Peyer's patch (tissue), 4 donors: ENCODE measurements at regions not wholly inside any gene's neighbourhood (a gene's known extent, or its start where the extent isn't known, plus 50 kb on each side); places are given as distances from the start of the nearest gene placed in this dataset.

Source experiments
- DNase-seq, 3 donors: peaks; one replicate each; pipeline ENCODE4 v3.0.0-alpha.2; 2017 to 2019
- H3K27ac ChIP-seq, 4 donors: fragments of 200-600 bp; sonication (generic); one replicate each; pipeline ENCODE4 v1.5.1; 2016 to 2019
- H3K27me3 ChIP-seq, 2 donors: fragments of 200-600 bp; sonication (generic); one replicate each; pipeline ENCODE4 v1.5.1; 2019
- H3K36me3 ChIP-seq, 3 donors: fragments of 200-600 bp; sonication (generic); one replicate each; pipeline ENCODE4 v1.5.1; 2016 to 2019
- H3K4me1 ChIP-seq, 4 donors: fragments of 200-600 bp; sonication (generic); one replicate each; pipeline ENCODE4 v1.5.1; 2016 to 2019
- H3K4me3 ChIP-seq, 4 donors: fragments of 200-600 bp; sonication (generic); 1 replicate in 3 of 4; 2 replicates in 1 of 4; pipeline ENCODE4 v1.5.1; 2016 to 2019; ENCODE audit warnings: mild to moderate bottlenecking in 1 of 4
- H3K9me3 ChIP-seq, 4 donors: fragments of 200-600 bp; sonication (generic); one replicate each; pipeline ENCODE4 v1.5.1; 2016 to 2019; ENCODE audit warnings: mild to moderate bottlenecking in 1 of 4
- POLR2A ChIP-seq, 2 donors: fragments of 450-650 bp; IDR thresholded peaks; one replicate each; pipeline ENCODE4 v1.5.1; 2017; ENCODE audit warnings: antibody characterized with exemption in 2 of 2, mild to moderate bottlenecking in 2 of 2, moderate library complexity in 2 of 2
- TF ChIP-seq, protein P1 (sequence below), 6 experiments: fragments of 450-650 bp in 4 of 6; fragments of 200-600 bp in 2 of 6; sonication (generic) in 1 of 6; IDR thresholded peaks; one replicate each; pipeline ENCODE4 v1.5.1; 2017 to 2019; ENCODE audit warnings: antibody characterized with exemption in 6 of 6, mild to moderate bottlenecking in 3 of 6, moderate library complexity in 1 of 6

DNA sequence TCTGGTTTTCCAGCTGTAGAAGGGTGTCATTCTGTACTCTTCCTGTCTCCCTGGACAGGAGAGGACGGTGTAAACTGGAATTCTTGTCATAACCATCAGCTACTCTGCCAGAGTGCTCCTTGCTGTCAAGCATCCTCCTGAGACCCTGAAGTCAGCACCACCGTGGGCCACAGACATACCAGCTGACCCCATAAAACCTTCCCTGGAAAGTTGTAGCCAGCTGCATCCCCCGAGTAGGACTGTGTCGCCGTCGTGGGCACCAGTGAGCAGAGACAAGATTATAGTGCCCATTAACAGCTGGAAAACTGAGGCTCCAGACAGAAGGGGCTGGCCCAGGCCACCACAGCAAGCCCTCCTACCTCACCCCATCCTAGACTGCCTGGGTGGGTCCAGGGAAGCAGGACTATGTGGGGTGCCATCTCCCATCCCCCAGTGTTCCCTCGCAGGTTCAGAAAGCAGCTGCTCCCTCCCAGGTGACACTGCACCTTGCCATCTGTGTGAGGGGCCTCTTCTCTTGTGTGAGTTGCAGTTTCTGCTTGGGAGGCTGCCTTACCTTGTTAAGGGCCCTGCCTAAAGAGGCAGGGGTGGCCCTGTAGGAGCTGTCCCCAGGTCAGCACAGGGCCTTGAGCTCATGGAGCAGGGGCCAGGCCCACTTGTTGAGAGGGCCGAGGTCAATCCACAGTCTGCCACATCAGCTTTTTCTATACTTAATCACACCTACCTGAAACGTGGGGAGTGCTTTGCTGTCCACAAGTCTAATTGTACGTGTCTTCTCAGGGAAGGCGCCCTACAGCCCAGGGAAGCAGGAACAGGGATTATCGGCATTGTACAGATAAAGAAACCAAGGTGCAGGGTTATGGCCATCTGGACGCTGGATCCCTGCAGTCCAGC, 191.9 kb upstream of the LINGO1 start:
- Histone ChIP-seq H3K27me3 (peaks cover 0 to 13% of the 10 kb centered on the region in 2 donors), H3K27ac (no peak overlapping the region), H3K36me3 (no peaks in the 10 kb centered on the region), H3K4me3 (no peak overlapping the region), H3K4me1 (peaks cover 0 to 8% (median 4%) of the 10 kb centered on the region in 4 donors), H3K9me3 (no peaks in the 10 kb centered on the region)
- DNase-seq, result peak in 1 of 3 donors; percentile 34
- no peak for TF ChIP-seq POLR2A (IDR thresholded peaks at IDR 0.05)
- TF ChIP-seq, protein P1, sequence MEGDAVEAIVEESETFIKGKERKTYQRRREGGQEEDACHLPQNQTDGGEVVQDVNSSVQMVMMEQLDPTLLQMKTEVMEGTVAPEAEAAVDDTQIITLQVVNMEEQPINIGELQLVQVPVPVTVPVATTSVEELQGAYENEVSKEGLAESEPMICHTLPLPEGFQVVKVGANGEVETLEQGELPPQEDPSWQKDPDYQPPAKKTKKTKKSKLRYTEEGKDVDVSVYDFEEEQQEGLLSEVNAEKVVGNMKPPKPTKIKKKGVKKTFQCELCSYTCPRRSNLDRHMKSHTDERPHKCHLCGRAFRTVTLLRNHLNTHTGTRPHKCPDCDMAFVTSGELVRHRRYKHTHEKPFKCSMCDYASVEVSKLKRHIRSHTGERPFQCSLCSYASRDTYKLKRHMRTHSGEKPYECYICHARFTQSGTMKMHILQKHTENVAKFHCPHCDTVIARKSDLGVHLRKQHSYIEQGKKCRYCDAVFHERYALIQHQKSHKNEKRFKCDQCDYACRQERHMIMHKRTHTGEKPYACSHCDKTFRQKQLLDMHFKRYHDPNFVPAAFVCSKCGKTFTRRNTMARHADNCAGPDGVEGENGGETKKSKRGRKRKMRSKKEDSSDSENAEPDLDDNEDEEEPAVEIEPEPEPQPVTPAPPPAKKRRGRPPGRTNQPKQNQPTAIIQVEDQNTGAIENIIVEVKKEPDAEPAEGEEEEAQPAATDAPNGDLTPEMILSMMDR (IDR thresholded peaks at IDR 0.05), result no peak

DNA sequence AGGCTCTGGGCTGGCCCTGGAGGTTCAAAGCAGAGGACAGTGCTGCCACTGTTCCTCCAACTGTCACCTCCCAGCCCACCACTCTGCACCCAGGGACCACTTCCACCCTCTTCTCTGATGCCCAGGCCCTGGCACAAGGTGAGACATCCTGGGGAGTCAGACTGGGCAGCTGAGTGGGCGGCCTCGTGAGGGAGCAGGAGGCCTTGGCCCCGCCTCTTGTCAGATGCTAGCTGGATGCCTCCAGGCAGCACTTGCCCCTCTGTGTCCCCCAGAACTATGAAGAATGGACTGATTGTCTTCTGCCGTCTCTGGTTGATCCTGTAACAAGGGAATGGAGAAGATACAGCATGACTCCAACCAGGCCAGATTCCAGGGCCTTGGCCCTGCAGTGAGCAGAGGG, 191.0 kb upstream of the LINGO1 start:
- DNase-seq, result no peak
- Histone ChIP-seq H3K9me3 (no peaks in the 10 kb centered on the region), H3K27me3 (peaks cover 0 to 16% of the 10 kb centered on the region in 2 donors), H3K4me3 (no peak overlapping the region), H3K4me1 (peaks cover 0 to 15% (median 7%) of the 10 kb centered on the region in 4 donors), H3K36me3 (no peaks in the 10 kb centered on the region), H3K27ac (no peak overlapping the region)
- TF ChIP-seq, protein P1 (IDR thresholded peaks at IDR 0.05), result no peak
- TF ChIP-seq POLR2A (IDR thresholded peaks at IDR 0.05), result no peak

DNA sequence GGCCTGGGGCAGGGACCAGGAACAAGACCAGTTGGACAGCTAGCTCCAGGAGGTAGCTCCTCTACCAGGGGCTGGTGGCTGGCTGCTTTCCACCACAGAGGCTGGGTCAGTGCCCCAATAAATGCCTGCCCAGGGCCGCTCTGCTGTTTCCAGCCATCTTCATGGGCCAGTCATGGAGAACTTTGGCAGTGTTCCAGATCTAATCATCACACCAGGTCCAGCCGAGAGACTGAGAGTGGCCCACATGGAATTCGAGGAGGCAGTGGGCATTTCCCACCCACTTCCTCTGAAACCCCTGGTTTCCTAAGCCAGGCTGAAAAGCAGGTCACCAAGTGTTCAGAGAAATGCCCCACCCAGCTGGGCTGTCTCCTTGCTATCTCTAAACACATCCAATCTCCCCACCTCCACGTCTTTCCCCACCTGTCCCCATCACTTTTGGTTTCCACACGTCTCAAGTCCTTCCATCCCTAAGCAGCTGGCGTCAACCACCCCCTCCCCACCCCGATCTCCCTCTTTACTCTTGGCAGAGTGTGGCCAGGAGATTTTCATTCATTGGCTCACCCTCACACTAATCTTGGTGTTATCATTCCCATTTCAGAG, 190.0 kb upstream of the LINGO1 start:
- no peak for TF ChIP-seq POLR2A (IDR thresholded peaks at IDR 0.05)
- TF ChIP-seq, protein P1 (IDR thresholded peaks at IDR 0.05), result no peak
- Histone ChIP-seq H3K4me3 (no peak overlapping the region), H3K9me3 (no peaks in the 10 kb centered on the region), H3K36me3 (no peaks in the 10 kb centered on the region), H3K27me3 (peaks cover 0 to 16% of the 10 kb centered on the region in 2 donors), H3K27ac (no peak overlapping the region), H3K4me1 (peaks cover 0 to 19% (median 9%) of the 10 kb centered on the region in 4 donors)
- DNase-seq, result no peak

DNA sequence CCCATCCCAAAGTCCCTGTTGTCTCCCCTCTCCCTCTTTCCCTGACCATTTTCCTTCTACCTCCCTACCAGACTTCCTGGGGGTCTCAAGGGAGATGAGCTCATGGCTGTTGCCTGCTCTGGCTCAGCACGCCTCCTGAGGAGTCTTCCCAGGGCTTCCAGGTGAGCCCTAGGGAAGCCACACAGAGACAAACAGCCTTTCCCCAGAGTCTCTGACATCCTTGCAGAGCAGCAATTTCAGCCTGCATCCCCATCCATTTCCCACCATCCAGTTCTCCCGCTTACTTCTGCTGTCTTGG, 189.2 kb upstream of the LINGO1 start:
- Histone ChIP-seq H3K4me3 (no peak overlapping the region), H3K4me1 (peaks cover 0 to 19% (median 9%) of the 10 kb centered on the region in 4 donors), H3K36me3 (no peaks in the 10 kb centered on the region), H3K9me3 (no peaks in the 10 kb centered on the region), H3K27ac (no peak overlapping the region), H3K27me3 (peaks cover 0 to 16% of the 10 kb centered on the region in 2 donors)
- no peak for TF ChIP-seq POLR2A (IDR thresholded peaks at IDR 0.05)
- TF ChIP-seq, protein P1 (IDR thresholded peaks at IDR 0.05), result no peak
- DNase-seq, result no peak

DNA sequence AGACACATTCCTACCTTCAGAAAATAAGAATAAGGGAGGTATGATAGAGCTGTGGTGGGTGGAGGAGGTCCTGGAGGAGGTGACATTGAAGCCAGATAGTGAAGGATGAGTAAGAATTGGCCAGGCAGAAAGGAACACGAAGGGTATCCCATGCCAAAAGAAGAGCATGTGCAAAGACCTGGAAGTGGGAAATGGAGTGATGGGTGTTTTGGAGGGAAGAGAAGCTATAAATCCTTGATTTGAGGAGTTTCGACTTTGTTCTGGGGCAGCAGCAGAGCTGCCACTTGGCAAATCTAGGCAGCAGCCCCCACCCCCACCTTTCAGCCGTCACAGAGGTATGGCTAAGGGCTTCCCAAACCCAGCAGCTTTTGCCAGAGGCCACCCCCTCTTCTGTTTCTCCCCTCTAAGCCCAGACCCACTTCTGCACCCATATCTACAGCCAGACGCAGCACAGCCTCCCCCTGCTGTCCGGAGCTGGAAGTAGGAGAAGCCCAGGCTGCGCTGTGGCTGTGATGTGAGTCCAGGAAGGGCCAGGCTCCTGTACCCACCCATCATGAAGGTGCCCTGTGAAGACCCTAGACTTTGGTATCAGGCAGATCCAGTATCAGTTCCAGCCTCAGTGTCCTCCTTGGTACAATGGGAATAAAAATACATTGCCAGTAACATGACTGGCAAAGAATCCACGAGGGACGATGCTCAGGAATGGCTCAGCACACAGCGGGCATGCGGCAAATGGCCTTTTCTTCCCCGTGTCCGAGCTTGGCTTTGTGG, 188.7 kb upstream of the LINGO1 start:
- Histone ChIP-seq H3K27ac (no peak overlapping the region), H3K27me3 (peaks cover 0 to 16% of the 10 kb centered on the region in 2 donors), H3K4me1 (peaks cover 0 to 19% (median 9%) of the 10 kb centered on the region in 4 donors), H3K36me3 (no peaks in the 10 kb centered on the region), H3K9me3 (no peaks in the 10 kb centered on the region), H3K4me3 (no peak overlapping the region)
- TF ChIP-seq, protein P1 (IDR thresholded peaks at IDR 0.05), result peak in 4 of 6 experiments; percentile 38 to 59 (median 50)
- no peak for TF ChIP-seq POLR2A (IDR thresholded peaks at IDR 0.05)
- DNase-seq, result peak; percentile 18 to 68 (median 56)
